GM20000 (cell line): ENCODE measurements at regions not wholly inside any gene's neighbourhood (a gene's known extent, or its start where the extent isn't known, plus 50 kb on each side); places are given as distances from the start of the nearest gene placed in this dataset.

ENCODE experiments used
- DNase-seq: peaks from one replicate; pipeline ENCODE4 v3.0.0; 2012; ENCODE audit warnings: low spot score
- TF ChIP-seq, protein P1 (sequence below): IDR thresholded peaks from 2 replicates; pipeline ENCODE4 v1.5.1; 2012; ENCODE audit warnings: mild to moderate bottlenecking, control low read depth; ENCODE audit errors: extremely low read depth, missing control alignments

DNA sequence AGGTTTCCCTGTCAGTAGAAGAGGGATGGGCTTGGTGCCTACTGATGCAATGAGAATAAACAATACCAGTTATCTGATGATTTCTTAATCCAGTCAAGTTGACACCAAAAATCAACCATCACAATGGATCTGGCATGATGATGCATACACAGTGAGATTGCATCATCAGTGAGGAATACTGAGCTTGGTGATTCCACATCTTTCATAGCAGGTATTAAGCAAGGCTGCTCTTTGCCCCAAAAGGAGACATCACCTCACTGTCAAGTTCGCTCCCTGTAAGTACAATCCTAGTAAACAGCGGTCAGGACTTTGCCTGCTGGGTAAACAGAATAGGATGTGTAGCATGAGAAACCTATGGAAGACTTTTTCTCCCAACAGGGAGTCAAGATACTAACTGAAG is 282.7 kb upstream of the CDH2 start:
- TF ChIP-seq, protein P1, sequence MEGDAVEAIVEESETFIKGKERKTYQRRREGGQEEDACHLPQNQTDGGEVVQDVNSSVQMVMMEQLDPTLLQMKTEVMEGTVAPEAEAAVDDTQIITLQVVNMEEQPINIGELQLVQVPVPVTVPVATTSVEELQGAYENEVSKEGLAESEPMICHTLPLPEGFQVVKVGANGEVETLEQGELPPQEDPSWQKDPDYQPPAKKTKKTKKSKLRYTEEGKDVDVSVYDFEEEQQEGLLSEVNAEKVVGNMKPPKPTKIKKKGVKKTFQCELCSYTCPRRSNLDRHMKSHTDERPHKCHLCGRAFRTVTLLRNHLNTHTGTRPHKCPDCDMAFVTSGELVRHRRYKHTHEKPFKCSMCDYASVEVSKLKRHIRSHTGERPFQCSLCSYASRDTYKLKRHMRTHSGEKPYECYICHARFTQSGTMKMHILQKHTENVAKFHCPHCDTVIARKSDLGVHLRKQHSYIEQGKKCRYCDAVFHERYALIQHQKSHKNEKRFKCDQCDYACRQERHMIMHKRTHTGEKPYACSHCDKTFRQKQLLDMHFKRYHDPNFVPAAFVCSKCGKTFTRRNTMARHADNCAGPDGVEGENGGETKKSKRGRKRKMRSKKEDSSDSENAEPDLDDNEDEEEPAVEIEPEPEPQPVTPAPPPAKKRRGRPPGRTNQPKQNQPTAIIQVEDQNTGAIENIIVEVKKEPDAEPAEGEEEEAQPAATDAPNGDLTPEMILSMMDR, result no peak
- DNase-seq, result no peak

DNA sequence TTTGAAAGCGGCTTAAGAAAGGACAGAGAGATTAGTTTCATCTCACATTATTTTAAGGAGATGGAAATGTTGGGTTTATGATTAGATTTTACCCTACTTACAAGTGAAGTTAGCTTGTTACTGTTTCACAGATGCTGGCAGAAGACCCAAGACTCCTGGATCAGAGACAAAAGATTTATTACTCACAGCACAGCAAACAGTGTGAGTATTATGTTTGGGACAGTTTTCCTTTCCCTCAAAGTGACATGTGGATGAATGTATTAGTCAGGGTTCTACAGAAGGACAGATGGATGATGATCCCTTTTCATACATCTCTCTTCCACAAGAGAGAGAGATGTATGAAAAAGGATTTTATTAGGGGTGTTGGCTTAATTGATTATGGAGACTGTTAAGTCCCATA is 281.8 kb upstream of the CDH2 start:
- DNase-seq, result no peak
- TF ChIP-seq, protein P1, result no peak

DNA sequence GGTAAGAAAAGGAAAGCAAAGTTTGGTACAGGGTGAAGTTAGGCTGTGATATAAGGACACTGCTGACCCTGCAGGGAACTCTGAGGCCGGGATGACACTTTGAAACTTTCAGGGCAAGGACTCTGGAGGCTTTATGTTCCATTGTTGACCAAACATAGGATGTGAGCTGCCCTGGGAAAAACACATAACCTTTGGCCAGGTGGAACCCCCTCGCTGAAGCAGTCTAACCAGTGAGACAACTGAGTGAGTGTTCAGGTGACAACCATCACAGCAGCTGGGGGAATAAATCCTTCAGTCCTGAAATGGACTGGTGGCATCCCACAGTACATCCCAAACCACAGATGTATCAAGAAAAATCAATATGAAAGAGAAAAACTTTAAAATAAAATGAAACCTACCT is 280.9 kb upstream of the CDH2 start:
- no peak for DNase-seq
- TF ChIP-seq, protein P1, result no peak

DNA sequence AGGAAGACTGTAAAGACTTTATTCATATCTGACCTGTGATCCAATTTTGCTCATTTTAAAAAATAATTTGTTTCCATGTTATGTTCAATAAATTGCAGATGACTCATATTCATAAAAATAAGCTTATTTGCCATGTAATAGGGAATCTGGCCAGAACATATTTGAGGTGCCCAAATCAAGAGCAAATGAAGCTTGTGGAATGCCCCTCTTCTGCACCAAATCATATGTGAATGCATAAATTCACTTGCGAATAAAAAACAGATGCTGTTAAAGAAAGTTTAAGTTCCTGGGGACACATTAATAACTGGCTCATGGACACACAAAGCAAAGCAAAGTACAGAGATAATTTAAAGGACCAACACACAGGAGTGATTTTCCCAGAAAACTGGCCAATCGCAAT is 279.0 kb upstream of the CDH2 start:
- DNase-seq, result no peak
- TF ChIP-seq, protein P1, result no peak

DNA sequence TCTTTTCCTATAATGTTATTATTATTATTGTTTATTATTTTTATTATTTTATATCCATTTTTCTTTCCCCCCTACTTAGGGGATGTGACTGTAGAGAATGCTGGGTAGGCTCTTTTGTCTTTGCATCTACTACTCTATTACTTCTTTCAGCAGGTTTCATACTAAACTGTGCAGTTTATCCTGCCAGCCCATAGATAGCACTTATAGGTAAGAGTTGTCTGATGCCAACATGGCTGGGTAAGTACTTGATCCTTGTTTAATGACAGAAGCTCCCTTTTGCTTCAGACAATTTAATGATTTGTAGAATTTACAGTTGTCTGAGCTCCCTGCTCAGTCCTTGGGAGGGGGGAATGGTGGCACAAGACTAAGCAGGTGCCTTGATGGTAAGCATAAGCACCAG is 262.9 kb upstream of the CDH2 start:
- TF ChIP-seq, protein P1, result no peak

DNA sequence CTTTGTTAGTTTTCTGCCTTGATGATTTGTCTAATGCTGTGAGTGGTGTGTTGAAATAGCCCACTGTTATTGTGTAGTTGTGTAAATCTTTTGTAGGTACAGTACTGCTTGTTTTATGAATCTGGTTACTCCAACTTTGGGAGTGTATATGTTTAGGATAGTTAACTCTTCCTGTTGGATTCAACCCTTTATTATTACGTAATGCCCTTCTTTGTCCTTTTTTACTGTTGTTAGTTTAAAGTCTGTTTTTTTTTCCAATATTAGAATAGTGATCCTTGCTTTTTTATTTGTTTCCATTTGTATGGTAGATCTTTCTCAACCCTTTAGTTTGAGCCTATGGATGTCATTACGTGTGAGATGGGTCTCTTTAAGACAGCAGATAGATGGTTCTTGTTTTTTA is 261.5 kb upstream of the CDH2 start:
- TF ChIP-seq, protein P1, result no peak

More for the DNA sequence above, 262.9 kb upstream of the CDH2 start:
- no peak for DNase-seq

DNA sequence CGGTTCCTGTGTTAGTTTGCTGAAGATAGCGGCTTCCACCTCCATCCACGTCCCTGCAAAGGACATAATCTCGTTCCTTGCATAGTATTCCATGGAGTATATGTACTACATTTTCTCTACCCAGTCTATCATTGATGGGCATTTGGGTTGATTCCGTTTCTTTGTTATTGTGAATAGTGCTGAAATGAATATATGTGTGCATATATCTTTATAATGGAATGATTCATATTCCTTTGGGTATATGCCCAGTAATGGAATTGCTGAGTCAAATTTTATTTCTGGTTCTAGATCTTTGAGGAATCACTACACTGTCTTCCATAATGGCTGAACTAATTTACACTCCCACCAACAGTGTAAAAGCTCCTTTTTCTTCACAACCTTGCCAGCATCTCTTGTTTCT is 255.4 kb upstream of the CDH2 start:
- DNase-seq, result no peak
- TF ChIP-seq, protein P1, result no peak

More for the DNA sequence above, 261.5 kb upstream of the CDH2 start:
- DNase-seq, result no peak
